Skeletal muscle tissue (tissue), 3 donors: ENCODE measurements at regions not wholly inside any gene's neighbourhood (a gene's known extent, or its start where the extent isn't known, plus 50 kb on each side); places are given as distances from the start of the nearest gene placed in this dataset.

Source experiments
- H3K27ac ChIP-seq: one replicate; pipeline ENCODE4 v1.7.0; 2013; ENCODE audit warnings: mild to moderate bottlenecking, low read depth, low read length, inconsistent platforms
- H3K27me3 ChIP-seq, 3 donors: one replicate each; pipeline ENCODE4 v1.7.0; 2013; ENCODE audit warnings: low read length in 3 of 3; ENCODE audit not compliant: control insufficient read depth in 3 of 3, insufficient read depth in 3 of 3
- H3K36me3 ChIP-seq, 3 donors: one replicate each; pipeline ENCODE4 v1.7.0; 2013; ENCODE audit warnings: low read length in 3 of 3; ENCODE audit not compliant: control insufficient read depth in 3 of 3, insufficient read depth in 3 of 3
- H3K4me1 ChIP-seq, 3 donors: one replicate each; pipeline ENCODE4 v1.7.0; 2013; ENCODE audit warnings: low read length in 3 of 3, mild to moderate bottlenecking in 3 of 3; ENCODE audit not compliant: control insufficient read depth in 3 of 3, insufficient read depth in 3 of 3
- H3K4me3 ChIP-seq, 3 donors: one replicate each; pipeline ENCODE4 v1.7.0; 2013; ENCODE audit warnings: low read length in 3 of 3
- H3K9ac ChIP-seq, 3 donors: one replicate each; pipeline ENCODE4 v1.7.0; 2013; ENCODE audit warnings: low read length in 3 of 3, mild to moderate bottlenecking in 3 of 3, moderate library complexity in 2 of 3, low read depth in 1 of 3
- H3K9me3 ChIP-seq, 3 donors: one replicate each; pipeline ENCODE4 v1.7.0; 2013; ENCODE audit warnings: low read length in 3 of 3; ENCODE audit not compliant: control insufficient read depth in 3 of 3
- donor health status: Osteomylitis.

DNA sequence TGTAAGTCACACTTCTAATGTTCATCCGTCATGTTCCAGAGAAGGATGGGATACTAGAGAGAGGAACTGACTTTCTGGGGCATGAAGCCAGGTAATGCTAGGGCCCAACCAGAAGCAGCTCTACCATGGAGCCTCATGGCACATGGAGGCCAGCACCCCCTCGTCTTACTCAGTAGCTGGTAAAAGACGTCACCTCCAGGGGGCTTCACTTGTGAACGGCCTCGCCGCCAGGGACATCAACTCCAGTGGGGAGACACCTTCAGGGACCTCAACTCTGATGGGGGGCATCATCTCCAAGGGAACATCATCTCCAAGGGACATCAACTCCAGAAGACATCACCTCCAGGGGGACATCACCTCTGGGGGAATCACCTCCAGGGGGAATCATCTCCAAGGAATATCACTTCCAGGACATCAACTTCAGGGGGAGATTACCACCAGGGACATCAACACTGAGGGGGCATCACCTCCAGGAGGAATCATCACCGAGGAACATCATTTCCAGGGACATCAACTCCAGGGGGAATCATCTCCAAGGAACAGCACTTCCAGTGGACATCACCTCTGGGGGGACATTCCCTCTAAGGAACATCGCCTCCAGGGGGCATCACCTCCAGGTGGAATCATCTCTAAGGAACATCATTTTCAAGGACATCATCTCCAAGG, 168.4 kb downstream of the NDUFA10 start:
- no peak overlapping the region for H3K9ac ChIP-seq
- no peaks in the 10 kb centered on the region for H3K9me3 ChIP-seq
- peaks cover 0 to 3% (median 3%) of the 10 kb centered on the region in 3 donors for H3K27me3 ChIP-seq
- H3K4me3 ChIP-seq: no peak overlapping the region
- H3K4me1 ChIP-seq: no peaks in the 10 kb centered on the region
- no peak overlapping the region for H3K27ac ChIP-seq
- H3K36me3 ChIP-seq: no peaks in the 10 kb centered on the region

DNA sequence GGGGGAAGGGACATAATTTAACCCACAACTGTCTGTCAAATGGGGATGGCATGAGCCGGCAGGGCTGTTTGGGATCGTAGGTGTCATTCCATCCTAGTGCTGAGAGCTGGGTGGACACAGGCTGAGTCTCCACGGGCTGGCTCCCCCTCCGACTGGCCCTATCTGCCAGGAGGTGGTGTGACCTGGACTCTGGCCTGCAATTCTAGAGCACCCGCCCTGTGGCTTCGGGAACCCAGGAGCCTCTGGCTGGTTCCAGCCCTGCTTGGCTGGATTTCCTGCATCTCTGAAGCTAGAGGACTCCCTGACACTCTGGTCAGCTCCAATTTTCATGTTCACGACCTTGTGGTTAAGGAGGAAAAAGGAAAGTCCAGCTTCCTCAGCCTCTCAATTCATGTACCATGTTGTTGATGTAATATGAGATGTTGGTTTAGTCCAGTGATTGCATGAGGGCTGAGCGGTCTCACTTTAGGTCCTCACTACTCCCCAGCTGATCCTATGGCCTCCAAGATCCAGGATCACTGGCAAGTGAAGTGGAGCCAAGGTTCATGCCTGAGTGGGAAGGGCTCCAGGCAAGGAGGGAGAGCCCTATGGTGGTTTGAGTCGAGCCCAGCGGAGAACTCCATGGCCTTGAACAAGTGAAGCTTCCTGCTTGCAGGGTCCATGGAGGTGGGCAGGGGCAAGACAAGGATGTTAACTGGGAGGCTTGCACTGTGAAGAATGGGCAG, 169.1 kb downstream of the NDUFA10 start:
- Histone ChIP-seq H3K9ac (no peak overlapping the region), H3K36me3 (no peaks in the 10 kb centered on the region)

DNA sequence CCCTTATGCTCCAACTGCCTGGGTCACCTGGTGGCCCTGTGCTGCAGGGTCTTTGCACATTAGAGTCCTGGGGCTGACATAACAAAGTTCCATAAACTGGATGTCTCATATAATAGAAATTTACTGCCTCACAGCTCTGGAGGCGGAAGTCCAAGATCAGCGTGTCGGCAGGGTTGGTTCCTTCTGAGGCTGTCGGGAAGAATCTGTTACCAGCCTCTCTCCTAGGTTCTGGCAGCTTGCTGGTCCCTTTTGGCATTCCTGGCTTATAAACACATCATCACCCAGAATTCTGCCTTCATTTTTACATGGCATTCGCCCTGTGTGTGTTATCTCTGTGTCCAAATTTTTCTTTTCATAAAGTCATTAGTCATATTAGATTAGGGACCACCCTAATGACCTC, 170.5 kb downstream of the NDUFA10 start:
- no peak overlapping the region for H3K9ac ChIP-seq
- H3K27ac ChIP-seq: no peak overlapping the region
- peaks cover 0 to 2% (median 0%) of the 10 kb centered on the region in 3 donors for H3K9me3 ChIP-seq
- H3K4me3 ChIP-seq: no peak overlapping the region
- H3K36me3 ChIP-seq: no peaks in the 10 kb centered on the region
- no peaks in the 10 kb centered on the region for H3K4me1 ChIP-seq
- H3K27me3 ChIP-seq: peaks cover 0 to 3% (median 3%) of the 10 kb centered on the region in 3 donors

More for the DNA sequence above, 169.1 kb downstream of the NDUFA10 start:
- Histone ChIP-seq H3K4me1 (no peaks in the 10 kb centered on the region), H3K9me3 (peaks cover 0 to 2% (median 0%) of the 10 kb centered on the region in 3 donors), H3K27ac (no peak overlapping the region), H3K27me3 (peaks cover 0 to 3% (median 3%) of the 10 kb centered on the region in 3 donors), H3K4me3 (no peak overlapping the region)

DNA sequence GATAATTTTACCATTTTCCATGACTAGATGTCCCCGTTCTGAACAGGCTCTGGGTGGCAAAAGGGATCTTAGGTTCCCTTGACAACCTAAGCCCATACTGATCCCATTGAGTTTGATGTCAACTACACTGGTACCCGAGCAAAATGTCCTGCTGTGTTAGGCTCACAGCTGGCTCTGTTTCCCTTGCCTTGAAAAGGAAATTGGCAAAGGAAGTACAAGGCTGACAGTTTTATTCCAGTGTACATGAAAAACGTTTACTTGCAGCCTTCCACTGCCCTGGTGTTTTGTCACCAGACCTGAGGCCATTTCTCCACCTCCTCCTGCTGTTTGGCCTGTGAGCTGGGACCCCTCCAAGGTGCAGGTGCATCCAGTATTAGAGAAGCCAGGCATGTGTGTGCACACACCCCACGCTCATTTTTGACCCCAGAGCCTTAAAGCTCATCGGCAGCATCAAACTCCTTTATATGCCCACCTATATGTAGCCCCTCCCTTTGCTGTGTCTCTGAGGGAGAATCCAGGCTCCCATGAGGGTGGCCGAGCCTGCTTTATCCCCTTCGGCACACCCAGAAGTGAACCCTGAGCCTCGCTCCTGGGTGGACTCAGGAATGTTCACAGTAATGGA, 171.3 kb downstream of the NDUFA10 start:
- no peak overlapping the region for H3K9ac ChIP-seq
- H3K27me3 ChIP-seq: peaks cover 0 to 3% (median 3%) of the 10 kb centered on the region in 3 donors
- no peak overlapping the region for H3K27ac ChIP-seq
- H3K36me3 ChIP-seq: no peaks in the 10 kb centered on the region
- peaks cover 0 to 2% (median 0%) of the 10 kb centered on the region in 3 donors for H3K9me3 ChIP-seq
- H3K4me1 ChIP-seq: no peaks in the 10 kb centered on the region
- no peak overlapping the region for H3K4me3 ChIP-seq

DNA sequence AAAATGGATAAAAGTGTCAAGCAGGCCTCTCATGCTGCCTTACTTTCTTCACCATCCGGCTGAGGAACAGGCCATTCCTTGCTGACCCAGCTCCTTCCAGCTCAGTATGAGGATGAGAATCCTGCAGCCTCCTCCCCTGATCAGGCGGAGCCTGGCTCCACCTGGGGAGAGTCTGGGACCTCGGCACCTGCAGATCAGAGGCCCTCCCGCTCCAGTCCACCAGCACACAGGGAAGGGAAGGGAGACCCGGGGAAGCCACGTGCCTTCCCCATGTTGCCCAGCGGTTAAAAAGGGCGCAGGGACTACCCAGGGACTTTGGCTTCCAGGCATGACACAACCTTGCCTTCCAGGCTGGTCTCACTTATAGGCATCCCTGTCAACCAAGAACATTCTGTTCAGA, 172.0 kb downstream of the NDUFA10 start:
- Histone ChIP-seq H3K9ac (no peak overlapping the region), H3K36me3 (no peaks in the 10 kb centered on the region), H3K4me1 (no peaks in the 10 kb centered on the region), H3K4me3 (no peak overlapping the region), H3K27ac (no peak overlapping the region), H3K9me3 (peaks cover 0 to 2% (median 0%) of the 10 kb centered on the region in 3 donors), H3K27me3 (peaks cover 0 to 3% (median 0%) of the 10 kb centered on the region in 3 donors)

DNA sequence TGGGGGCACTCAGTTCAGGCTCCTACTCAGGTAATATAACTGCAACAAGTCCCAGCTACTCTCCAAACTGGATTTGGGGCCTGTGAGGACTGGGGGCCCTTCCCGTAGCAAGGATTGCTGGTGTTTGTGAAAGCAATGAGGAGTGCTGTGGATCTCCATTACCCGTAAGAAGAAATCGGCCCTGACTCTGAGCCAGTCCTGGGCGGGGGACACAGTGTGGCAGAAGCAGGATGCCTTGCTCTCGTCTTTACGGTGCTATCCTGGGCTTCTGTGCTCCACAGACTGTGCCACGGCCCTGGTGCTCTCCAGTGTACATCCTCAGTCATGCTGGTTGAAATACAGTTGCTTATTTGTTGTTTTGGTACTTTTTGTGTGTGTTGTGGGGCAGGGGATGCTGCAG, 172.9 kb downstream of the NDUFA10 start:
- H3K9ac ChIP-seq: no peak overlapping the region
- no peak overlapping the region for H3K27ac ChIP-seq
- peaks cover 0 to 3% (median 0%) of the 10 kb centered on the region in 3 donors for H3K27me3 ChIP-seq
- no peaks in the 10 kb centered on the region for H3K4me1 ChIP-seq
- H3K4me3 ChIP-seq: no peak overlapping the region
- H3K36me3 ChIP-seq: no peaks in the 10 kb centered on the region
- peaks cover 0 to 2% (median 0%) of the 10 kb centered on the region in 3 donors for H3K9me3 ChIP-seq

DNA sequence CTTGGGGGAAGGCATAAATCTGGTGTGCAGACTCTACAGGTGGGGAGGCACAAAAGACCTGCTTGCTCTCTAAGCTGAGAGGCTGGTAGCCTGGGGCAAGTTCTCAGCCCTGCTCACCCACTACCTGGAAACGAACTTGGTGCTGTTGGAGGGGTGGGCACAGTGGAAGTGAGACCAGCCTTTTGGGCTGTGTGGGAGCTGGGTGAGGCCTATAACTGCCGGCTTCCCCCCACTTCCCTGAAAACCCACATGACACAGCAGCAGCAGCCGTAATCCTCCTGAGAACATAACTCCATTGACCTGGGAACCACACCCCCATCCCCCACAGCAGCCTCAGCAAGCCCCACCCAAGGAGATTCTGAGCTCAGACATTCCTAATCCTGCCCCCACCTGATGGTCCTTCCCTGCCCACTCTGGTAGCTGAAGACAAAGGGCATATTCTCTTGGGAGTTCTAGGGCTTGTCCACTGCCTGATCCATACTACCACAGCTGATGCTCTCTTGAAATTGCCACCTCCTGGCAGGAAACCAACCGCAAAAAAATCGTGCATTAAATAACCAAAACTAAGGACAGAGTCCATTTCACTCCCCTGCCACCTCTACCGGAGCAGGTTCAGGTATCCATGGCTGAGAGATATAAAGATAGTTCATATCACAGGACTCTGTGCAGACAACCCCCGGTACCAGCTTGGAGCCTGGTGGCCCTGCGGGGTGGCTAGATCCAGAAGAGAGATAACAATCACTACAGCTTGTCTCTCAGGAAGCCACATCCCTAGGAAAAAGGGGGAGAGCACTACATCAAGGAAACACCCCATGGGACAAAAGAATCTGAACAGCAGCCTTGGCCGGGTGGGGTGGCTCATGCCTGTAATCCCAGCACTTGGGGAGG, 178.1 kb downstream of the NDUFA10 start:
- Histone ChIP-seq H3K27ac (no peak overlapping the region), H3K27me3 (no peaks in the 10 kb centered on the region), H3K9me3 (peaks cover 0 to 2% (median 0%) of the 10 kb centered on the region in 3 donors), H3K4me1 (no peaks in the 10 kb centered on the region), H3K4me3 (no peak overlapping the region), H3K36me3 (no peaks in the 10 kb centered on the region), H3K9ac (no peak overlapping the region)

DNA sequence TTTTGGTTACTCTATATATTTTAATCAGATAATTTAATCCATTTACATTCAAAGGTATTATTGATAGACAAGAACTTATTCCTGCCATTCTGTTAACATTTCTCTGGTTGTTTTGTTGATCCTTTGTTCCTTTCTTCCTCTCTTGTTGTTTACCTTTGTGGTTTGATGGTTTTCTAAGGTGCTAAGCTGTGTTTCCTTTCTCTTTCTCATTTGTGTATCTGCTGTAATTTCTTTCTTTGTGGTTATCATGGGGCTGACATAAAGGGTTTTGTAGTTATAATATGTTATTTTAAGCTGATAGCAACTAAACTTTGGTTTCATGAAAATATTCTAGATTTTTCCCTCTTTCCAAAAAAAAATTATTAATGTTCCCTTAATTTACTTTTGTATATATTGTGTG, 179.2 kb downstream of the NDUFA10 start:
- H3K4me1 ChIP-seq: no peaks in the 10 kb centered on the region
- no peak overlapping the region for H3K27ac ChIP-seq
- H3K27me3 ChIP-seq: no peaks in the 10 kb centered on the region
- H3K36me3 ChIP-seq: no peaks in the 10 kb centered on the region
- no peak overlapping the region for H3K9ac ChIP-seq
- H3K4me3 ChIP-seq: no peak overlapping the region
- H3K9me3 ChIP-seq: no peaks in the 10 kb centered on the region

DNA sequence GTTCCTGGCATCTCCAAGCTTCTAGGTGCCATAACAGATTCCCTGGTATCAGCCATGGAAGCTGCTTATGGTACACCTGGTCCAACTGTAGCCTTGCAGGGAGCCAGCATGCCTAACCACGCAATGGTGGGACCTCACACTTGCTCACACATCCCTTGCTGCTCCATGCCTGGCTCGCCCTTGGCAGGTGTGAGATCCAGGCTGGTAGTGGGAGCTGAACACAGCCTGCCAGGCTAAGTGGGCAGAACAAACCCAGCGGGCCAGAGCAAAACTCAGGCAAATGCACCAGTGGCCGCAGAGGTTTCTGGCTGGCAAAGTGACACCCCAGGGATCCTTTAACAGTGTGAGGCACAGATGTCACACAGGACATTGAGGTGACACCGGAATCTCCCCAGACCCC, 185.8 kb downstream of the NDUFA10 start:
- H3K4me3 ChIP-seq: no peak overlapping the region
- H3K9ac ChIP-seq: no peak overlapping the region
- H3K27ac ChIP-seq: no peak overlapping the region
- no peaks in the 10 kb centered on the region for H3K9me3 ChIP-seq
- H3K36me3 ChIP-seq: no peaks in the 10 kb centered on the region
- H3K27me3 ChIP-seq: peaks cover 0 to under 1% (median 0%) of the 10 kb centered on the region in 3 donors
- H3K4me1 ChIP-seq: no peaks in the 10 kb centered on the region
